ENCODE measurements at regions not wholly inside any gene's neighbourhood (a gene's known extent, or its start where the extent isn't known, plus 50 kb on each side); places are given as distances from the start of the nearest gene placed in this dataset.
A peak's percentile ranks its signal among the peaks of the same experiment; 100 is the strongest.
"Not testable (repeated sequence)": the region's sequence is repeated elsewhere in the genome, so short reads cannot be mapped to it uniquely, and the experiment has no call there.

- H3K27ac Mint-ChIP-seq = peak overlapping the region in 1 of 2 donors; percentile 92
- DNase-seq (no peak), ATAC-seq (peak; percentile 72)
- H3K27me3 Mint-ChIP-seq = no peaks in the 10 kb centered on the region
- H3K9me3 Mint-ChIP-seq = peaks cover 5 to 14% of the 10 kb centered on the region in 2 donors
- peak overlapping the region; percentile 4 to 16 for H3K4me3 Mint-ChIP-seq
- H3K4me1 Mint-ChIP-seq = peaks cover 45% of the 10 kb centered on the region
These were observed 117.8 kb upstream of the ENPP6 start for GRCh38 chr4:184335520-184335919.

GRCh38 chr4:184333446-184333845, 115.8 kb upstream of the ENPP6 start:
- DNase-seq, ATAC-seq, H3K27ac Mint-ChIP-seq, H3K27me3 Mint-ChIP-seq, H3K4me3 Mint-ChIP-seq: not testable (repeated sequence)
- H3K4me1 Mint-ChIP-seq = peaks cover 55% of the 10 kb centered on the region
- H3K9me3 Mint-ChIP-seq = peaks cover 5 to 14% of the 10 kb centered on the region in 2 donors

GRCh38 chr4:184331268-184331995, 113.8 kb upstream of the ENPP6 start:
- ATAC-seq = no peak
- H3K4me3 Mint-ChIP-seq = no peak overlapping the region
- peaks cover 65% of the 10 kb centered on the region for H3K4me1 Mint-ChIP-seq
- peaks cover 5% of the 10 kb centered on the region in 2 donors for H3K9me3 Mint-ChIP-seq
- H3K27me3 Mint-ChIP-seq = no peaks in the 10 kb centered on the region
- DNase-seq = no peak
- H3K27ac Mint-ChIP-seq = peak overlapping the region in 1 of 2 donors; percentile 21

GRCh38 chr4:184330517-184331094, 112.9 kb upstream of the ENPP6 start:
- H3K4me1 Mint-ChIP-seq = peaks cover 63% of the 10 kb centered on the region
- DNase-seq, ATAC-seq, H3K27me3 Mint-ChIP-seq, H3K9me3 Mint-ChIP-seq: not testable (repeated sequence)
- peak overlapping the region in 1 of 2 donors; percentile 5 for H3K4me3 Mint-ChIP-seq
- peak overlapping the region in 1 of 2 donors; percentile 87 for H3K27ac Mint-ChIP-seq

GRCh38 chr4:184329659-184330400, 112.2 kb upstream of the ENPP6 start:
- Mint-ChIP-seq H3K4me3 (peak overlapping the region; percentile 37 to 43), H3K27ac (peak overlapping the region; percentile 83 to 87), H3K27me3 (no peaks in the 10 kb centered on the region), H3K4me1 (peaks cover 63% of the 10 kb centered on the region), H3K9me3 (no peaks in the 10 kb centered on the region)
- peak in 1 of 2 donors; percentile 83 for DNase-seq
- ATAC-seq = peak; percentile 90

- ATAC-seq (no peak), DNase-seq (no peak)
- Mint-ChIP-seq H3K27me3 (no peaks in the 10 kb centered on the region), H3K9me3 (no peaks in the 10 kb centered on the region), H3K4me3 (peak overlapping the region in 1 of 2 donors; percentile 43), H3K27ac (peak overlapping the region; percentile 83 to 87), H3K4me1 (peaks cover 67% of the 10 kb centered on the region)
These were observed 111.6 kb upstream of the ENPP6 start for GRCh38 chr4:184329235-184329634.

GRCh38 chr4:184328022-184328736, 110.5 kb upstream of the ENPP6 start:
- peak; percentile 91 for ATAC-seq
- peak overlapping the region; percentile 89 to 92 for H3K27ac Mint-ChIP-seq
- peak; percentile 50 to 74 for DNase-seq
- H3K4me3 Mint-ChIP-seq = peak overlapping the region; percentile 71 to 74
- no peaks in the 10 kb centered on the region for H3K27me3 Mint-ChIP-seq
- H3K9me3 Mint-ChIP-seq = no peaks in the 10 kb centered on the region
- H3K4me1 Mint-ChIP-seq = peaks cover 66% of the 10 kb centered on the region

- Mint-ChIP-seq H3K4me3 (no peak overlapping the region), H3K4me1 (peaks cover 70% of the 10 kb centered on the region), H3K9me3 (peaks cover 0 to 5% of the 10 kb centered on the region in 2 donors), H3K27me3 (no peaks in the 10 kb centered on the region), H3K27ac (no peak overlapping the region)
- ATAC-seq (no peak), DNase-seq (no peak)
These were observed 107.3 kb upstream of the ENPP6 start for GRCh38 chr4:184324939-184325477.

- no peak for ATAC-seq
- H3K4me3 Mint-ChIP-seq = no peak overlapping the region
- no peaks in the 10 kb centered on the region for H3K27me3 Mint-ChIP-seq
- H3K27ac Mint-ChIP-seq = no peak overlapping the region
- H3K9me3 Mint-ChIP-seq = peaks cover 0 to 5% of the 10 kb centered on the region in 2 donors
- peaks cover 69% of the 10 kb centered on the region for H3K4me1 Mint-ChIP-seq
- DNase-seq = no peak
These were observed 104.8 kb upstream of the ENPP6 start for GRCh38 chr4:184322328-184323025.

- Mint-ChIP-seq H3K9me3 (peaks cover 0 to 5% of the 10 kb centered on the region in 2 donors), H3K27me3 (no peaks in the 10 kb centered on the region), H3K27ac (no peak overlapping the region), H3K4me1 (peaks cover 80% of the 10 kb centered on the region), H3K4me3 (no peak overlapping the region)
- ATAC-seq (no peak), DNase-seq (no peak)
These were observed 103.0 kb upstream of the ENPP6 start for GRCh38 chr4:184320631-184321030.

GRCh38 chr4:184318852-184319251, 101.2 kb upstream of the ENPP6 start:
- Mint-ChIP-seq H3K4me3 (peak overlapping the region; percentile 27 to 69), H3K4me1 (peaks cover 82% of the 10 kb centered on the region), H3K27ac (peak overlapping the region; percentile 37 to 78), H3K27me3 (no peaks in the 10 kb centered on the region), H3K9me3 (peaks cover 0 to 5% of the 10 kb centered on the region in 2 donors)
- DNase-seq = no peak
- ATAC-seq = no peak

- Mint-ChIP-seq H3K27ac (peak overlapping the region; percentile 72 to 88), H3K4me1 (peaks cover 87% of the 10 kb centered on the region), H3K9me3 (peaks cover 0 to 3% of the 10 kb centered on the region in 2 donors), H3K4me3 (peak overlapping the region in 1 of 2 donors; percentile 34), H3K27me3 (no peaks in the 10 kb centered on the region)
- ATAC-seq = no peak
- DNase-seq = no peak
These were observed 99.7 kb upstream of the ENPP6 start for GRCh38 chr4:184317234-184317918.

- Mint-ChIP-seq H3K27ac (peak overlapping the region; percentile 88 to 93), H3K9me3 (no peaks in the 10 kb centered on the region), H3K27me3 (no peaks in the 10 kb centered on the region), H3K4me1 (peaks cover 90% of the 10 kb centered on the region), H3K4me3 (no peak overlapping the region)
- no peak for ATAC-seq
- no peak for DNase-seq
These were observed 99.1 kb upstream of the ENPP6 start for GRCh38 chr4:184316821-184317220.

Data from stimulated activated naive CD8-positive, alpha-beta T cell treated with anti-CD3 and anti-CD28 coated beads, Interleukin-15, amount 100 ng/mL, for 72 hours (primary cell).